ENCODE measurements at regions not wholly inside any gene's neighbourhood (a gene's known extent, or its start where the extent isn't known, plus 50 kb on each side); places are given as distances from the start of the nearest gene placed in this dataset.
A peak's percentile ranks its signal among the peaks of the same experiment; 100 is the strongest.
"Not testable (repeated sequence)": the region's sequence is repeated elsewhere in the genome, so short reads cannot be mapped to it uniquely, and the experiment has no call there.

DNA sequence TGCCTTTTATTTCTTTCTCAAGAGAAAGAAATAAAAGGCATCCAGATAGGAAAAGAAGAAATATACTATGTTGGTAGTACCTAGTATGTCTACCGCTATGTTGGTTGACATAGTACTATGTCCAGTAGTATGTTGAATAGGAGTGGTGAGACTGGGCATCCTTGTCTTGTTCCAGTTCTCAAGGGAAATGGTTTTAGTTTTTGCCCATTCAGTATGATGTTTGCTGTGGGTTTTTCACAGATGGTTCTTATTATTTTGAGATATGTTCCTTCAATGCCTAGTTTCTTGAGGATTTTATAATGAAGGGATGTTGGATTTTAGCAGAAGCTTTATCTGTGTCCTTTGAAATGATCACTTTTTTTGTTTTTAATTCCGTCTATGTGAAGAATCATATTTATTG lies 53.0 kb upstream of the CSNK1A1L start:
- Mint-ChIP-seq H3K9me3 (ENCODE audit: low read depth) (peaks cover 32% of the 10 kb centered on the region), H3K4me1 (ENCODE audit: low read depth) (peaks cover 2% of the 10 kb centered on the region), H3K27ac (no peak overlapping the region), H3K27me3 (no peaks in the 10 kb centered on the region), H3K36me3 (ENCODE audit: insufficient read depth) (peaks cover 3% of the 10 kb centered on the region), H3K4me3 (ENCODE audit: low read depth) (no peak overlapping the region)
- TF ChIP-seq, protein P1, sequence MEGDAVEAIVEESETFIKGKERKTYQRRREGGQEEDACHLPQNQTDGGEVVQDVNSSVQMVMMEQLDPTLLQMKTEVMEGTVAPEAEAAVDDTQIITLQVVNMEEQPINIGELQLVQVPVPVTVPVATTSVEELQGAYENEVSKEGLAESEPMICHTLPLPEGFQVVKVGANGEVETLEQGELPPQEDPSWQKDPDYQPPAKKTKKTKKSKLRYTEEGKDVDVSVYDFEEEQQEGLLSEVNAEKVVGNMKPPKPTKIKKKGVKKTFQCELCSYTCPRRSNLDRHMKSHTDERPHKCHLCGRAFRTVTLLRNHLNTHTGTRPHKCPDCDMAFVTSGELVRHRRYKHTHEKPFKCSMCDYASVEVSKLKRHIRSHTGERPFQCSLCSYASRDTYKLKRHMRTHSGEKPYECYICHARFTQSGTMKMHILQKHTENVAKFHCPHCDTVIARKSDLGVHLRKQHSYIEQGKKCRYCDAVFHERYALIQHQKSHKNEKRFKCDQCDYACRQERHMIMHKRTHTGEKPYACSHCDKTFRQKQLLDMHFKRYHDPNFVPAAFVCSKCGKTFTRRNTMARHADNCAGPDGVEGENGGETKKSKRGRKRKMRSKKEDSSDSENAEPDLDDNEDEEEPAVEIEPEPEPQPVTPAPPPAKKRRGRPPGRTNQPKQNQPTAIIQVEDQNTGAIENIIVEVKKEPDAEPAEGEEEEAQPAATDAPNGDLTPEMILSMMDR (IDR thresholded peaks at IDR 0.05; ENCODE audit: unreplicated experiment) = no peak
- DNase-seq (ENCODE audit: low spot score, unreplicated experiment) = no peak

DNA sequence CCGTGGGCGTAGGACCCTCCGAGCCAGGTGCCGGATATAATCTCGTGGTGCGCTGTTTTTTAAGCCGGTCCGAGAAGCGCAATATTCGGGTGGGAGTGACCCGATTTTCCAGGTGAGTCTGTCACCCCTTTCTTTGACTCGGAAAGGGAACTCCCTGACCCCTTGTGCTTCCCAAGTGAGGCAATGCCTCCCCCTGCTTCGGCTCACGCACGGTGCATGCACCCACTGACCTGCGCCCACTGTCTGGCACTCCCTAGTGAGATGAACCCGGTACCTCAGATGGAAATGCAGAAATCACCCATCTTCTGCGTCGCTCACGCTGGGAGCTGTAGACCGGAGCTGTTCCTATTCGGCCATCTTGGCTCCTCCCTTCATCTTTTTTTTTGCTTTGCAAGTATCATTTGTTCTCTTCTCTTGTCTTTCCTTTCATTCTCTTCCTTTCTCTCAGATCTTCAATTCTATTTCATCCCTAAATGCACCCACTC lies 50.2 kb upstream of the CSNK1A1L start:
- H3K27ac Mint-ChIP-seq; DNase-seq (ENCODE audit: low spot score, unreplicated experiment); H3K4me1 Mint-ChIP-seq (ENCODE audit: low read depth); H3K36me3 Mint-ChIP-seq (ENCODE audit: insufficient read depth); H3K27me3 Mint-ChIP-seq: not testable (repeated sequence)
- Mint-ChIP-seq H3K9me3 (ENCODE audit: low read depth) (peaks cover 27% of the 10 kb centered on the region), H3K4me3 (ENCODE audit: low read depth) (peak overlapping the region; percentile 40)
